ENCODE measurements at regions not wholly inside any gene's neighbourhood (a gene's known extent, or its start where the extent isn't known, plus 50 kb on each side); places are given as distances from the start of the nearest gene placed in this dataset.

- no peak overlapping the region for H3K4me3 ChIP-seq
- DNase-seq (ENCODE audit: low spot score in 2 of 2), result no peak
- no peak overlapping the region for H3K27ac ChIP-seq
- H3K9me3 ChIP-seq, result no peaks in the 10 kb centered on the region
- no peaks in the 10 kb centered on the region for H3K36me3 ChIP-seq
- H3K4me1 ChIP-seq, result no peaks in the 10 kb centered on the region
- TF ChIP-seq EP300 (IDR thresholded peaks at IDR 0.05), result no peak
- no peak for TF ChIP-seq CTCF (IDR thresholded peaks at IDR 0.05)
- no peak for TF ChIP-seq POLR2A (IDR thresholded peaks at IDR 0.05)
- TF ChIP-seq POLR2AphosphoS5 (IDR thresholded peaks at IDR 0.05), result no peak
- no peaks in the 10 kb centered on the region for H3K27me3 ChIP-seq
These were observed 227.2 kb downstream of the SLC6A15 start for GRCh38 chr12:84685379-84685778.

GRCh38 chr12:84676787-84677186, 235.8 kb downstream of the SLC6A15 start:
- no peak overlapping the region for H3K27ac ChIP-seq
- no peaks in the 10 kb centered on the region for H3K27me3 ChIP-seq
- no peak for DNase-seq (ENCODE audit: low spot score in 2 of 2)
- no peak overlapping the region for H3K4me3 ChIP-seq
- no peaks in the 10 kb centered on the region for H3K36me3 ChIP-seq
- H3K9me3 ChIP-seq, result no peaks in the 10 kb centered on the region
- no peak for TF ChIP-seq EP300 (IDR thresholded peaks at IDR 0.05)
- no peak for TF ChIP-seq POLR2A (IDR thresholded peaks at IDR 0.05)
- TF ChIP-seq CTCF (IDR thresholded peaks at IDR 0.05), result no peak
- no peak for TF ChIP-seq POLR2AphosphoS5 (IDR thresholded peaks at IDR 0.05)
- H3K4me1 ChIP-seq, result no peaks in the 10 kb centered on the region

GRCh38 chr12:84661786-84662185, 250.8 kb downstream of the SLC6A15 start:
- H3K27ac ChIP-seq, result no peak overlapping the region
- H3K4me1 ChIP-seq, result no peaks in the 10 kb centered on the region
- no peak overlapping the region for H3K4me3 ChIP-seq
- H3K27me3 ChIP-seq, result no peaks in the 10 kb centered on the region
- no peak for DNase-seq (ENCODE audit: low spot score in 2 of 2)
- H3K36me3 ChIP-seq, result no peaks in the 10 kb centered on the region
- TF ChIP-seq EP300 (IDR thresholded peaks at IDR 0.05) (no peak), CTCF (IDR thresholded peaks at IDR 0.05) (no peak), POLR2AphosphoS5 (IDR thresholded peaks at IDR 0.05) (no peak), POLR2A (IDR thresholded peaks at IDR 0.05) (no peak)
- H3K9me3 ChIP-seq, result no peaks in the 10 kb centered on the region

GRCh38 chr12:84660139-84660538, 252.5 kb downstream of the SLC6A15 start:
- TF ChIP-seq POLR2AphosphoS5 (IDR thresholded peaks at IDR 0.05) (no peak), CTCF (IDR thresholded peaks at IDR 0.05) (no peak), EP300 (IDR thresholded peaks at IDR 0.05) (no peak), POLR2A (IDR thresholded peaks at IDR 0.05) (no peak)
- no peaks in the 10 kb centered on the region for H3K36me3 ChIP-seq
- no peak for DNase-seq (ENCODE audit: low spot score in 2 of 2)
- H3K9me3 ChIP-seq, result no peaks in the 10 kb centered on the region
- WGBS, result 64% methylated on average over 1 of the region's 1 CpG
- no peak overlapping the region for H3K27ac ChIP-seq
- H3K27me3 ChIP-seq, result no peaks in the 10 kb centered on the region
- no peaks in the 10 kb centered on the region for H3K4me1 ChIP-seq
- H3K4me3 ChIP-seq, result no peak overlapping the region

GRCh38 chr12:84658877-84659276, 253.7 kb downstream of the SLC6A15 start:
- no peaks in the 10 kb centered on the region for H3K27me3 ChIP-seq
- H3K9me3 ChIP-seq, result no peaks in the 10 kb centered on the region
- no peak overlapping the region for H3K27ac ChIP-seq
- H3K4me3 ChIP-seq, result no peak overlapping the region
- TF ChIP-seq EP300 (IDR thresholded peaks at IDR 0.05), result no peak
- no peak for TF ChIP-seq POLR2A (IDR thresholded peaks at IDR 0.05)
- TF ChIP-seq CTCF (IDR thresholded peaks at IDR 0.05), result no peak
- H3K36me3 ChIP-seq, result no peaks in the 10 kb centered on the region
- DNase-seq (ENCODE audit: low spot score in 2 of 2), result no peak
- WGBS, result 73% methylated on average over 2 of the region's 2 CpGs
- H3K4me1 ChIP-seq, result no peaks in the 10 kb centered on the region
